Ishikawa (cell line): ENCODE measurements at regions not wholly inside any gene's neighbourhood (a gene's known extent, or its start where the extent isn't known, plus 50 kb on each side); places are given as distances from the start of the nearest gene placed in this dataset.

Experiments used
- CEBPB ChIP-seq: IDR thresholded peaks from 2 replicates; pipeline ENCODE4 v1.6.1; 2012
- CREB1 ChIP-seq: IDR thresholded peaks from 2 replicates; pipeline ENCODE4 v1.6.1; 2012; ENCODE audit warnings: low read depth
- EGR1 ChIP-seq: IDR thresholded peaks from 2 replicates; pipeline ENCODE4 v1.6.1; 2012
- EP300 ChIP-seq: IDR thresholded peaks from 2 replicates; pipeline ENCODE4 v1.6.1; 2012; ENCODE audit warnings: borderline replicate concordance
- FOXM1 ChIP-seq: IDR thresholded peaks from 2 replicates; pipeline ENCODE4 v1.6.1; 2012; ENCODE audit warnings: low read depth, borderline replicate concordance
- MAX ChIP-seq: IDR thresholded peaks from 2 replicates; pipeline ENCODE4 v1.6.1; 2012
- NFIC ChIP-seq: IDR thresholded peaks from 2 replicates; pipeline ENCODE4 v1.6.1; 2012
- RAD21 ChIP-seq: IDR thresholded peaks from 2 replicates; pipeline ENCODE4 v1.6.1; 2012; ENCODE audit warnings: low read depth
- REST ChIP-seq: IDR thresholded peaks from 2 replicates; pipeline ENCODE4 v1.6.1; 2012; ENCODE audit warnings: low read depth, mild to moderate bottlenecking
- TAF1 ChIP-seq: IDR thresholded peaks from 2 replicates; pipeline ENCODE4 v1.6.1; 2012; ENCODE audit warnings: low read depth, mild to moderate bottlenecking
- TCF12 ChIP-seq: IDR thresholded peaks from 2 replicates; pipeline ENCODE4 v1.6.1; 2012; ENCODE audit warnings: low read depth
- TEAD4 ChIP-seq: IDR thresholded peaks from 2 replicates; pipeline ENCODE4 v1.6.1; 2012
- USF1 ChIP-seq: IDR thresholded peaks from 2 replicates; pipeline ENCODE4 v1.6.1; 2012
- YY1 ChIP-seq: IDR thresholded peaks from 2 replicates; pipeline ENCODE4 v1.6.1; 2012; ENCODE audit warnings: low read depth
- ZBTB7A ChIP-seq: IDR thresholded peaks from 2 replicates; pipeline ENCODE4 v1.6.1; 2012; ENCODE audit warnings: low read depth

- TF ChIP-seq TCF12 (no peak), REST (no peak), EP300 (no peak), CREB1 (no peak), NFIC (no peak), TEAD4 (no peak), YY1 (no peak), ZBTB7A (no peak)
Measured at GRCh38 chr2:224325941-224326340, 76.0 kb downstream of the FAM124B start.

- TF ChIP-seq USF1 (no peak), TAF1 (no peak), EGR1 (no peak), TEAD4 (no peak), CEBPB (no peak), YY1 (no peak), FOXM1 (no peak), REST (no peak), RAD21 (no peak), EP300 (no peak), ZBTB7A (no peak), CREB1 (no peak), TCF12 (no peak), MAX (no peak), NFIC (no peak)
Measured at GRCh38 chr2:224324604-224325003, 77.3 kb downstream of the FAM124B start.

- TF ChIP-seq NFIC (no peak), TEAD4 (no peak), TAF1 (no peak), EP300 (no peak), ZBTB7A (no peak), CREB1 (no peak), EGR1 (no peak), RAD21 (no peak), YY1 (no peak), FOXM1 (no peak), USF1 (no peak), REST (no peak), MAX (no peak), CEBPB (no peak), TCF12 (no peak)
Measured at GRCh38 chr2:224320660-224321059, 81.2 kb downstream of the FAM124B start.

- TF ChIP-seq RAD21, result no peak
Measured at GRCh38 chr2:224319750-224320149, 82.2 kb downstream of the FAM124B start.

GRCh38 chr2:224312741-224313140 lies 89.2 kb downstream of the FAM124B start:
- TF ChIP-seq EP300, result no peak
- TF ChIP-seq TEAD4, result no peak
- TF ChIP-seq ZBTB7A, result no peak
- no peak for TF ChIP-seq CEBPB
- TF ChIP-seq MAX, result no peak
- TF ChIP-seq EGR1, result no peak
- no peak for TF ChIP-seq NFIC
- no peak for TF ChIP-seq FOXM1
- no peak for TF ChIP-seq CREB1
- no peak for TF ChIP-seq YY1
- TF ChIP-seq USF1, result no peak
- TF ChIP-seq RAD21, result no peak
- TF ChIP-seq TAF1, result no peak
- TF ChIP-seq TCF12, result no peak
- TF ChIP-seq REST, result no peak
